IPS-11a (cell line): ENCODE measurements at regions not wholly inside any gene's neighbourhood (a gene's known extent, or its start where the extent isn't known, plus 50 kb on each side); places are given as distances from the start of the nearest gene placed in this dataset.

Experiments used
- H3K4me3 ChIP-seq: one replicate; pipeline ENCODE4 v1.5.1; 2013; ENCODE audit warnings: low read depth, low read length, control low read depth

GRCh38 chr11:129268371-129268770, 76.2 kb upstream of the ARHGAP32 start:
- no peak overlapping the region for H3K4me3 ChIP-seq

- no peak overlapping the region for H3K4me3 ChIP-seq
These were observed 75.6 kb upstream of the ARHGAP32 start for GRCh38 chr11:129267716-129268115.

DNA sequence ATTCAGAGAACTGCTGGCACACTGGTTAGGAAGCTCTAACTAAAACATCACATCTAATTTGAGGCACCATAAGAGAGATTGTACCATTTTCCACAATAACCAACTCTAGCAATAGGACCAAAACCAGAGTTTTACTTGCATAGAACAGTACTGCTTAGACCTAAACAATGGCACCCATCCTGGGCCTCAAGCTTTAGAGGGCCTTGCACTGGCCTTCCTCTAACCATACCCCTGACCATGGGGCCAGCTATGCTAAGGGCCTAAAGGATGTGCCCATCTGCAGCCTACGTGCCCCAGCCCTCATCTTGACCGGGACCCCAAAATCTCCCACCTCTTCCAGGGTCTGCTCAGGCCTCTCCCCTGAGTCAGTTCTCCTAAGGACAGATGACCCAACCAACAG, 74.4 kb upstream of the ARHGAP32 start:
- H3K4me3 ChIP-seq: no peak overlapping the region

GRCh38 chr11:129265125-129265788, 73.1 kb upstream of the ARHGAP32 start:
- no peak overlapping the region for H3K4me3 ChIP-seq

- no peak overlapping the region for H3K4me3 ChIP-seq
These were observed 72.0 kb upstream of the ARHGAP32 start for GRCh38 chr11:129264114-129264513.

GRCh38 chr11:129260750-129261149, 68.6 kb upstream of the ARHGAP32 start:
- no peak overlapping the region for H3K4me3 ChIP-seq

DNA sequence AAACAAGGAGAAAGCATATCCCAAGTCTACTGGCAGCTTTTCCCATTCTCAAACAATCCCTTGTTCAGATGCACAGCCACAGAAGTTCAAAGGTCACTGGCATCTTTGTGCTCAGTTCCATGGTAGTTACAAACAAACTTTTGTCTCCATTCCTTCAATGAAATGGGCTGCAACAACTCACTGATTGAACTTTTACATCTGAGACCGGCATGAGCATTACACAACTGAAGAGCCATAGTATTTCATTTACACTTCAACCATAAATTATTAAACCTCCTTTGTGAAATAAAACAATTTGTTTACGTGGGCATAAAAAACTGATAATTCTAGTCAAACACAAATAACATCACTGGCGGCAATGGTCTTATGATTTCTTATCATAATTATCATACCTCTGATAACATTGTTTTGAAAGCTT, 67.8 kb upstream of the ARHGAP32 start:
- H3K4me3 ChIP-seq: no peak overlapping the region

GRCh38 chr11:129258205-129258604, 66.1 kb upstream of the ARHGAP32 start:
- no peak overlapping the region for H3K4me3 ChIP-seq

GRCh38 chr11:129257512-129257911, 65.4 kb upstream of the ARHGAP32 start:
- no peak overlapping the region for H3K4me3 ChIP-seq

- no peak overlapping the region for H3K4me3 ChIP-seq
These were observed 60.5 kb upstream of the ARHGAP32 start for GRCh38 chr11:129252621-129253020.

GRCh38 chr11:129251067-129251466, 58.9 kb upstream of the ARHGAP32 start:
- H3K4me3 ChIP-seq: no peak overlapping the region

GRCh38 chr11:129249923-129250322, 57.8 kb upstream of the ARHGAP32 start:
- H3K4me3 ChIP-seq: no peak overlapping the region

- no peak overlapping the region for H3K4me3 ChIP-seq
These were observed 57.2 kb upstream of the ARHGAP32 start for GRCh38 chr11:129249351-129249750.

DNA sequence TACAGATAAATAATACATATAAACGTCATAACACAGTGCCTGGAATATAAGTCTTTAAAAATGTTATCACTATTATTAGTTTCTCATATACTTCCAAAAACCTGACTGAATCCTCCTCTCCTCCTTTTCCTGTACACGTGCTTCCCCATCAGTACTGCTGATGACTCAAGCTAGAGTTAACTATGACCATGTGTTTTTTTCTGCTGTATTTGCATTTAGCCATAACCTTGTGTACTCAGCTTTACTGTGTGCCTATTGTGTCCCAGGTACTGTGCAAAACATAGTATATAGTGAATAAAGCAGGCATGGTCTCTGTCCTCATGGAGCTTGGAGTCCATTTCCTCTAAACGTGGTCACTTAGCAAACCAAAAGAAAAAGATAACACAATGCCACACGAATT, 56.5 kb upstream of the ARHGAP32 start:
- H3K4me3 ChIP-seq: no peak overlapping the region

DNA sequence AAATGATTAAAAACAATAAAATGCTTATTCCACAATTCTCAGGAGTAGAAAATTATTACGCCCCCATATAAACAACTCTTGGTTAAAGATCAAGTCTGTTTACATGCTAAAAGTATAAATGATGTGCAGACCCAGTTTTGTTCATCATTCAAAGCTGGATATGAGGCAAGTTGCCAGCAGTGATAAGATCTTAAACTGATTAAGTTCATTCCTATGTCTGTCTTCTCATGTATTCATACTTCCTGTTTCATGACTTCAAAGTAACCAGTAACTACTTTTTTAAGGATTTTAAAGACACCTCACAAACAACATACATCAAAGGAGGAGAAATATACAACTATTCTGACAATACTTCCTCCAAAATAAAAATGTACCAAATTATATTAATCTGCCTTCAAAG, 55.0 kb upstream of the ARHGAP32 start:
- no peak overlapping the region for H3K4me3 ChIP-seq

DNA sequence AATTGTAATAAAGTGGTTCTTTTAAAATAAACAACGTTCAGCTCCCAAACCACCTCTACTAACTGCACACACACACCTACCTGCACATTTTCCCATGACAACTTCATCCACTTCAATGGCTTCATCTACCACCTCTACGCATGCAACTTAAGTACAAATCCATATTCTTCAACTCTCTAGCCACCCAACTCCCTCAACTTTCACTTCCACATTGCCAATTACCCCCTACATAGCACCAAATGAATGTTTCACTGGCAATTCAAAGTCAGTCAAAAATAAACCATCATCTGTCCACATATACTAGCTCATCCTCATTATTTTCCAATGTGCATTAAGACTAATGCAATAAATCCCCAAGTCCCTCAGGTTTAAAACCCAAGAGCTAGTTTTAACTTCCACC, 50.7 kb upstream of the ARHGAP32 start:
- no peak overlapping the region for H3K4me3 ChIP-seq
